GM04503 (cell line): ENCODE measurements at regions not wholly inside any gene's neighbourhood (a gene's known extent, or its start where the extent isn't known, plus 50 kb on each side); places are given as distances from the start of the nearest gene placed in this dataset.
A peak's percentile ranks its signal among the peaks of the same experiment; 100 is the strongest.

Source experiments
- DNase-seq: peaks from one replicate; pipeline ENCODE4 v3.0.0-alpha.2; 2012; ENCODE audit warnings: low read depth

GRCh38 chr10:78944723-78945312 is 123.9 kb upstream of the ZMIZ1 start:
- peak; percentile 93 for DNase-seq

- DNase-seq = no peak
Observed at GRCh38 chr10:78945838-78946237, 122.9 kb upstream of the ZMIZ1 start.

- DNase-seq = no peak
Observed at GRCh38 chr10:78947226-78947625, 121.5 kb upstream of the ZMIZ1 start.

GRCh38 chr10:78947733-78948132 is 121.0 kb upstream of the ZMIZ1 start:
- no peak for DNase-seq

GRCh38 chr10:78948621-78949030 is 120.1 kb upstream of the ZMIZ1 start:
- no peak for DNase-seq

- DNase-seq = no peak
Observed at GRCh38 chr10:78950656-78951587, 117.8 kb upstream of the ZMIZ1 start.

GRCh38 chr10:78952030-78952429 is 116.7 kb upstream of the ZMIZ1 start:
- DNase-seq = no peak

- DNase-seq = peak; percentile 88
Observed at GRCh38 chr10:78952686-78953085, 116.1 kb upstream of the ZMIZ1 start.

GRCh38 chr10:78953113-78953798 is 115.5 kb upstream of the ZMIZ1 start:
- no peak for DNase-seq

GRCh38 chr10:78953799-78954297 is 114.9 kb upstream of the ZMIZ1 start:
- no peak for DNase-seq

GRCh38 chr10:78954689-78955088 is 114.1 kb upstream of the ZMIZ1 start:
- no peak for DNase-seq

- DNase-seq = no peak
Observed at GRCh38 chr10:78955206-78955605, 113.6 kb upstream of the ZMIZ1 start.

- DNase-seq = no peak
Observed at GRCh38 chr10:78956391-78956790, 112.4 kb upstream of the ZMIZ1 start.

- no peak for DNase-seq
Observed at GRCh38 chr10:78957471-78958039, 111.2 kb upstream of the ZMIZ1 start.

GRCh38 chr10:78959217-78959923 is 109.4 kb upstream of the ZMIZ1 start:
- no peak for DNase-seq

GRCh38 chr10:78959924-78960285 is 108.9 kb upstream of the ZMIZ1 start:
- no peak for DNase-seq

- peak; percentile 76 for DNase-seq
Observed at GRCh38 chr10:78960316-78960800, 108.4 kb upstream of the ZMIZ1 start.

GRCh38 chr10:78961760-78962159 is 107.0 kb upstream of the ZMIZ1 start:
- DNase-seq = no peak

- no peak for DNase-seq
Observed at GRCh38 chr10:78963074-78964034, 105.4 kb upstream of the ZMIZ1 start.

GRCh38 chr10:78964274-78964951 is 104.4 kb upstream of the ZMIZ1 start:
- no peak for DNase-seq
